RWPE2 (cell line): ENCODE measurements at regions not wholly inside any gene's neighbourhood (a gene's known extent, or its start where the extent isn't known, plus 50 kb on each side); places are given as distances from the start of the nearest gene placed in this dataset.

Source experiments
- ATAC-seq: fragments of 200-7000 bp; cut with Tn5 transposase; 3 replicates; pipeline ENCODE4 v1.9.1; 2021; ENCODE audit warnings: low read depth
- DNase-seq: peaks from one replicate; pipeline ENCODE4 v3.0.0-alpha.2; 2020; ENCODE audit warnings: low spot score
- H3K27ac ChIP-seq: fragments of 450-650 bp; 2 replicates; pipeline ENCODE4 v1.5.1; 2017; ENCODE audit warnings: mild to moderate bottlenecking; ENCODE audit not compliant: poor library complexity, severe bottlenecking
- H3K27me3 ChIP-seq: fragments of 250-450 bp; sonication (Bioruptor Pico); 2 replicates; pipeline ENCODE4 v1.5.1; 2021; ENCODE audit warnings: mild to moderate bottlenecking, moderate library complexity; ENCODE audit not compliant: insufficient read depth, poor library complexity, severe bottlenecking
- H3K36me3 ChIP-seq: fragments of 250-450 bp; sonication (Bioruptor Pico); 2 replicates; pipeline ENCODE4 v1.5.1; 2020; ENCODE audit warnings: low read depth, mild to moderate bottlenecking, moderate library complexity
- H3K4me1 ChIP-seq: fragments of 250-450 bp; sonication (Bioruptor Pico); 2 replicates; pipeline ENCODE4 v1.5.1; 2021; ENCODE audit warnings: mild to moderate bottlenecking, moderate library complexity; ENCODE audit not compliant: insufficient read depth, poor library complexity, severe bottlenecking
- H3K4me3 ChIP-seq: fragments of 250-450 bp; sonication (Bioruptor Pico); 2 replicates; pipeline ENCODE4 v1.5.1; 2021; ENCODE audit warnings: mild to moderate bottlenecking, moderate library complexity; ENCODE audit not compliant: severe bottlenecking
- H3K9me3 ChIP-seq: fragments of 250-450 bp; sonication (Bioruptor Pico); 2 replicates; pipeline ENCODE4 v1.5.1; 2021; ENCODE audit warnings: mild to moderate bottlenecking, moderate library complexity; ENCODE audit not compliant: severe bottlenecking
- TF ChIP-seq, protein P1 (sequence below): fragments of 450-650 bp; IDR thresholded peaks from one replicate; pipeline ENCODE4 v1.5.1; 2017; ENCODE audit warnings: mild to moderate bottlenecking, moderate library complexity; ENCODE audit not compliant: poor library complexity, severe bottlenecking

DNA sequence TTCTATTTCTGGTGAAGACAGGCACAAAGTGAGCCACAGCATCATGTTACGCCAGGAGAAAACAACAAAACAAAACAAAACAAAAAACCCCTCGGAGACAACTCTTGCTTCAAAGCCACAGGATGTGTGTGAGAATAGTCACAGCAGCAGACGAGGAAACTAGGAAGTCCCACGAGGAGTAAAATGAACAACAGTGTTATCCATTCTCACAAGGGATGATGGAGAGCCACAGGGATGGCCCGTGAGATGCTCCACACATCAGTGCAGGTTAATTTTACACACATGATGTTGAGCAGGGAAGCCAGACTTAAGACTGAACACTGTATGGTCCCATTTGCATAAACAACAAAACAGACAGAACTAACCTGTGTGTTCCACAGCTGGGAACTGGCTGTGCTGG is 128.5 kb upstream of the TMEM18 start:
- DNase-seq (no peak), ATAC-seq (no peak)
- TF ChIP-seq, protein P1, sequence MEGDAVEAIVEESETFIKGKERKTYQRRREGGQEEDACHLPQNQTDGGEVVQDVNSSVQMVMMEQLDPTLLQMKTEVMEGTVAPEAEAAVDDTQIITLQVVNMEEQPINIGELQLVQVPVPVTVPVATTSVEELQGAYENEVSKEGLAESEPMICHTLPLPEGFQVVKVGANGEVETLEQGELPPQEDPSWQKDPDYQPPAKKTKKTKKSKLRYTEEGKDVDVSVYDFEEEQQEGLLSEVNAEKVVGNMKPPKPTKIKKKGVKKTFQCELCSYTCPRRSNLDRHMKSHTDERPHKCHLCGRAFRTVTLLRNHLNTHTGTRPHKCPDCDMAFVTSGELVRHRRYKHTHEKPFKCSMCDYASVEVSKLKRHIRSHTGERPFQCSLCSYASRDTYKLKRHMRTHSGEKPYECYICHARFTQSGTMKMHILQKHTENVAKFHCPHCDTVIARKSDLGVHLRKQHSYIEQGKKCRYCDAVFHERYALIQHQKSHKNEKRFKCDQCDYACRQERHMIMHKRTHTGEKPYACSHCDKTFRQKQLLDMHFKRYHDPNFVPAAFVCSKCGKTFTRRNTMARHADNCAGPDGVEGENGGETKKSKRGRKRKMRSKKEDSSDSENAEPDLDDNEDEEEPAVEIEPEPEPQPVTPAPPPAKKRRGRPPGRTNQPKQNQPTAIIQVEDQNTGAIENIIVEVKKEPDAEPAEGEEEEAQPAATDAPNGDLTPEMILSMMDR = no peak

DNA sequence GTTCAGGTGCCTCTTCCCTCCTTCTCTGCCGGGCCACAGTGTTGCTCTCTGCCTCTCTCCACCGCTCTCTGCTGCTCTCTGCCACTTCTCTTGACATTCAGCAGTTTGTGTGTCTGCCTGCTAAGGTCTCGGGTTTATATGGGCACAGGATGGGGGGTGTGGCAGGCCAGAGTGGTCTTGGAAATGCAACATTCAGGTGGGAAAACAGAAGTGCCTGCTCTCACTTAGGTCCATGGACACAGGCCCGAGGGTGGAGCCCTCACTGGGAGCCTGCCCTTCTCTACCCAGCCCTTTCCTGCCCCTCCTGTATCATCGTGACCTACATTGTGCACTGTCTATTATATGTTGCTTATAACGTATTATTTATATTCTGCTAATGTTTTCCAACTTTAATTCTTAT is 120.8 kb upstream of the TMEM18 start:
- Histone ChIP-seq H3K9me3 (no peaks in the 10 kb centered on the region), H3K27ac (no peak overlapping the region), H3K27me3 (no peaks in the 10 kb centered on the region), H3K4me1 (no peaks in the 10 kb centered on the region), H3K36me3 (no peaks in the 10 kb centered on the region), H3K4me3 (no peak overlapping the region)
- TF ChIP-seq, protein P1 = no peak
- no peak for ATAC-seq
- no peak for DNase-seq

More for the DNA sequence above, 128.5 kb upstream of the TMEM18 start:
- H3K9me3 ChIP-seq = no peaks in the 10 kb centered on the region
- H3K27ac ChIP-seq = no peak overlapping the region
- no peaks in the 10 kb centered on the region for H3K4me1 ChIP-seq
- H3K4me3 ChIP-seq = no peak overlapping the region
- no peaks in the 10 kb centered on the region for H3K27me3 ChIP-seq
- no peaks in the 10 kb centered on the region for H3K36me3 ChIP-seq

- H3K9me3 ChIP-seq = no peaks in the 10 kb centered on the region
- ATAC-seq = no peak
- TF ChIP-seq, protein P1 = no peak
- H3K36me3 ChIP-seq = no peaks in the 10 kb centered on the region
- DNase-seq = peak; percentile 26
- no peak overlapping the region for H3K4me3 ChIP-seq
- H3K27me3 ChIP-seq = no peaks in the 10 kb centered on the region
- no peak overlapping the region for H3K27ac ChIP-seq
- no peaks in the 10 kb centered on the region for H3K4me1 ChIP-seq
Measured at GRCh38 chr2:797556-797955, 120.3 kb upstream of the TMEM18 start.

DNA sequence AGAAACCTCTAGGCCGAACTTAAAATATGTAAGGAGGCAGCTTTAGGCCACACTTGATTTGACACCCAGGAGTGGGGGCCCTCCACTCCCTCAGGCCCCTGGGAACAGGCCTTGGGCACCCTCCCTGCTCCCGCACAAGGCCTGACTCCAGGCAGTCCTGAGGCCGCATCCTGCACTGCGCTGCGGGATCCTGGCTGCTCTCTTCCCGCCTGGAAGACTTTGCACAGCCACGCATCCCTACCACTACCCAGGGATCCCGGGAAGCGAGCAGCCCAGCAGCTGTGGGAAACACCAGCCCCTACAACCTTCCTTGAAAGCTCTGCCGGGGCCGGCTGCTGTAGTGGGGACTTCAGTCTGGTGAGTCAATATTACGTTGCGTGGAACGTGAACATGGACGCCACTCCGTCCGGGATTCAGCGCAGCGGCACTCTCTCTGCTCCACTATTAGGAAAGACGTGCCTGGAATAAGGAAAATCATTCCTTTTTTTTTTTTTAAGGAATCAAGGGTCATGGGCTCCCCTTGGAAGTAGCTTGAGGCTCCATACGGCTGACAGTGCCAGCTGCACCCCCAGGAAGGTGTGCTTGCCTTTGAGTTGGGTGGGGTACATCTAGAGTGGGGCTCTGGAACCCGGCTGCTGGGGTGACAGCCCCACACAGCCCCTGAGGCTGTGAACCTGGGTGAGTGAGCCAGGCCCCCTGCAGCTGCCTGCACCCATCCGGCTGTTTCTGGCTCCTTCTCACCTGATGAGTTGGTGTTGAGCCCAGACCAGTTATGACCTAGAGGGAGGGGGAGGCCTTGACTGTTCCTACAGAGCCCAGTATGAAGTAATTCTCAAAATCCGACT is 119.2 kb upstream of the TMEM18 start:
- H3K36me3 ChIP-seq = no peaks in the 10 kb centered on the region
- H3K9me3 ChIP-seq = no peaks in the 10 kb centered on the region
- H3K27me3 ChIP-seq = no peaks in the 10 kb centered on the region
- no peak for ATAC-seq
- H3K4me3 ChIP-seq = no peak overlapping the region
- no peaks in the 10 kb centered on the region for H3K4me1 ChIP-seq
- DNase-seq = peak; percentile 34
- H3K27ac ChIP-seq = no peak overlapping the region
- TF ChIP-seq, protein P1 = no peak

- H3K4me1 ChIP-seq = no peaks in the 10 kb centered on the region
- no peaks in the 10 kb centered on the region for H3K36me3 ChIP-seq
- no peak overlapping the region for H3K27ac ChIP-seq
- peak; percentile 23 for DNase-seq
- H3K4me3 ChIP-seq = no peak overlapping the region
- TF ChIP-seq, protein P1 = no peak
- H3K9me3 ChIP-seq = no peaks in the 10 kb centered on the region
- ATAC-seq = no peak
- H3K27me3 ChIP-seq = no peaks in the 10 kb centered on the region
Measured at GRCh38 chr2:795531-796041, 118.4 kb upstream of the TMEM18 start.
